AG04449 (cell line): ENCODE measurements at regions not wholly inside any gene's neighbourhood (a gene's known extent, or its start where the extent isn't known, plus 50 kb on each side); places are given as distances from the start of the nearest gene placed in this dataset.

Source experiments
- CTCF ChIA-PET: fragments of 350-600 bp; formaldehyde crosslinking; extraction: SDS; loops from one replicate; lab custom pipeline; 2021; ENCODE audit warnings: antibody characterized with exemption; lab: Yijun Ruan, JAX
- POLR2A ChIA-PET: fragments of 400-600, 350-600 bp; formaldehyde crosslinking; extraction: SDS; loops from one replicate; lab custom pipeline; 2020; ENCODE audit warnings: antibody characterized with exemption, inconsistent platforms; lab: Yijun Ruan, JAX
- DNase-seq: peaks from one replicate; pipeline ENCODE4 v3.0.0-alpha.2; 2010; ENCODE audit warnings: low read depth, low spot score
- H3K4me3 ChIP-seq: 2 replicates; pipeline ENCODE4 v1.5.1; 2011; ENCODE audit warnings: low read depth, mild to moderate bottlenecking, control low read depth, low read length
- TF ChIP-seq, protein P1 (sequence below): IDR thresholded peaks from one replicate; pipeline ENCODE4 v1.5.1; 2011; ENCODE audit warnings: mild to moderate bottlenecking, moderate library complexity, low read length, control low read depth, inconsistent platforms; ENCODE audit not compliant: insufficient read depth; ENCODE audit errors: missing control alignments

DNA sequence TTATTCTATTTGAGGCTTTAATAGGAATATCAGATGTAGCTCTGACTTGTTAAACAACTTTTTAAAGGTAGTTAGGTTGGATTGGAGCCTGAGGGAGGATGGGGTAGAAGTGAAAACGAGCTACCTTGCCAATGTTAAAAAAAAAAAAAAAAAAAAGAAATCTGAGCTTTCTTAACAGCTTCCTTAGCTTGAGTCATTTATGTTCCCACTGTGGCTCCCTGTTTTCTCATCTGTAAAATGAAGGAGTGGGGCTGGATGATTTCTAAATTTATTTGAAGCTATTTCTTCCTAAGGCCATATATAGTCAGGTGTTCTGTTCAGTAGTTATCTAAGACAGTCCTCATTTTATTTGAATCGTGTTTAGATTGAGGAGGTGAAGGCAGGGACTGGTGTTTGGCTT, 105.7 kb downstream of the EDEM1 start:
- POLR2A ChIA-PET = no interaction called here
- CTCF ChIA-PET = interaction anchor here (0.8 to 1.2 kb wide), 3 partner anchors 8 to 172 kb away, joined by 3 to 4 read pairs (median 3); no protein-coding TSS in a partner anchor
- no peak overlapping the region for H3K4me3 ChIP-seq
- no peak for DNase-seq
- TF ChIP-seq, protein P1, sequence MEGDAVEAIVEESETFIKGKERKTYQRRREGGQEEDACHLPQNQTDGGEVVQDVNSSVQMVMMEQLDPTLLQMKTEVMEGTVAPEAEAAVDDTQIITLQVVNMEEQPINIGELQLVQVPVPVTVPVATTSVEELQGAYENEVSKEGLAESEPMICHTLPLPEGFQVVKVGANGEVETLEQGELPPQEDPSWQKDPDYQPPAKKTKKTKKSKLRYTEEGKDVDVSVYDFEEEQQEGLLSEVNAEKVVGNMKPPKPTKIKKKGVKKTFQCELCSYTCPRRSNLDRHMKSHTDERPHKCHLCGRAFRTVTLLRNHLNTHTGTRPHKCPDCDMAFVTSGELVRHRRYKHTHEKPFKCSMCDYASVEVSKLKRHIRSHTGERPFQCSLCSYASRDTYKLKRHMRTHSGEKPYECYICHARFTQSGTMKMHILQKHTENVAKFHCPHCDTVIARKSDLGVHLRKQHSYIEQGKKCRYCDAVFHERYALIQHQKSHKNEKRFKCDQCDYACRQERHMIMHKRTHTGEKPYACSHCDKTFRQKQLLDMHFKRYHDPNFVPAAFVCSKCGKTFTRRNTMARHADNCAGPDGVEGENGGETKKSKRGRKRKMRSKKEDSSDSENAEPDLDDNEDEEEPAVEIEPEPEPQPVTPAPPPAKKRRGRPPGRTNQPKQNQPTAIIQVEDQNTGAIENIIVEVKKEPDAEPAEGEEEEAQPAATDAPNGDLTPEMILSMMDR = no peak

DNA sequence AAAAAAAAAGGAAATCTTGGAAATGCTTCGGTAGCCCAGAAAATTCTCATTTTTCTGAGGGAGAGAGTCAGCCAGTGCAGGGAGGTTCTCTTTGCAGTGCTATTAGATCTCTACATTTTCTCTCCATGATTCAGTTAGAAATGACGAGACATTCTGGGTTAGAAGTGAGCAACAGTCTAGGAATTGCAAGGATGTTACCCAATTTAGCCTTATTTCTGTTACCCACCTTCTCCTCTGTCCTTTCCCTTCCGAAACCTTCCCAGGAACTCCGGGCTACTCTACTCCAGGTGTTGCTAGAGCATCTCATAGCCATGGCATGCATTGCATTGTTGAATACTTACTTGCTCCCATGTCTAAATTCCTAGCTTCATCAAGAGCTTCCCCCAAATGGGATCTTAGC, 106.8 kb downstream of the EDEM1 start:
- DNase-seq = peak; percentile 46
- CTCF ChIA-PET = interaction anchor here (1.0 kb wide), 1 partner anchor 9 kb away, joined by 4 read pairs; no protein-coding TSS in a partner anchor
- POLR2A ChIA-PET = no interaction called here
- no peak overlapping the region for H3K4me3 ChIP-seq
- TF ChIP-seq, protein P1 = no peak

DNA sequence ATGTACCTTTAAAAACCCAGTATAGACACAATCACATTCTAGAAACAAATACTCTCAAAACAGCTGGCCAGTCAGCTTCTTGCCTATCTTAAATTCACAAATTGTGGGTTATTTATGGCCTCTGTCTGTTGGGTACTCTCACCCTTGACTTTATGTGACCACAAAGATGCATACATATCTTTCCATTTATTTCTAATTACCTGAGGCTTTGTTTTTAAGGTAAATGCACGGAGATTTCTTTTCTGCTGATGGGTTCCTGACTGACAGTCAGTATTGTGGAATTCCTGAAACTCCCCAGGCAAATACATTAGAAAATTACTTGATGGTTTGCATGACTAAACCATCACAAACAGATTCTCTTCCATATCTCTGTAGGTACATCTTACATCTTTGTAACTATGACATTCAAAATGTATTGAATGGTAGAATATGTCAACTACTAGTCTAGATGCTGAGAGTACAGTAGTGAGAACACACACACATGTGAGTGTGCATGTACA, 107.7 kb downstream of the EDEM1 start:
- POLR2A ChIA-PET = no interaction called here
- CTCF ChIA-PET = interaction anchor here (1.0 kb wide), 2 partner anchors 8 to 68 kb away, joined by 4 read pairs; no protein-coding TSS in a partner anchor
- H3K4me3 ChIP-seq = no peak overlapping the region
- no peak for DNase-seq
- TF ChIP-seq, protein P1 = no peak

DNA sequence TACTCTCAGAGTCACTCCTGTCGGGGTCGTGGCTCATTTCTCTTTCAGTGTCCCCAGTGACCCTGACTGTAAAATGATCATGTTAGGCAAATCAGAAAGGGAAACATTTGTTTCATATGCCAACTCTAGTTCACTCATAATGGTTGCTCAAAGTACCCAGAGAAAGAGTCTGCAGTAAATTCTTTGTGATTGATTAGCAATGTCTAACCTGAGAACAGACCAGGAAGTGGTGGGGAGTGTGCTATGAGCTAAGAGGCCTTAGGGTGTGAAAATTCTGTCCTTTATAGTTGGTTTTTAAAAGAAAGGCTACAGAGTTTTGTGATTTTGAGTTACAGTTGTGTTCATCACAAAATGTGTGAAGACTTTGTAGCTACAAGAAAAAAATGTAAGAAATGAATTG, 108.9 kb downstream of the EDEM1 start:
- TF ChIP-seq, protein P1 = no peak

DNA sequence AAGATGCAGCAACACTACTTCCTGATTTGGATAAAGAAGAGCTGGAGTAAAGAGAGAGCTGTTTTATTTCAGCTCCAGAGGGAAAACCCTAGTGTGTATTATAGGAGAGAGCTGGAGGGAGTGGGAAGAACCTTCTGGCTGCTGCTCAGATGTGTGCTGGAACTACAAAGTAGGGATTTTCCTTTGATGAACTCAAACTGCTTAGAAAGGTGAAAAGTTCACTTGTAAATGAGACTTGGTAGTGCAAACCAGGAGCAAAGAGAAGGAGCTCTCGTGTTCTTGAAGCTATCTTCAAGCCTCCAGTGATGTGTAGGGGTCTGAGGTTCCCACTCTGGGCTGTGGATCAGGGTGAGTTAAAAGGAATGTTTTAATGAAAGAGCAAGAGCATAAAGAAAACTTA, 110.4 kb downstream of the EDEM1 start:
- CTCF ChIA-PET = interaction anchor here (0.7 to 1.9 kb wide), 3 partner anchors 30 to 71 kb away, joined by 3 to 7 read pairs (median 4); no protein-coding TSS in a partner anchor
- TF ChIP-seq, protein P1 = no peak
- no peak for DNase-seq
- POLR2A ChIA-PET = no interaction called here
- H3K4me3 ChIP-seq = no peak overlapping the region

More for the DNA sequence above, 108.9 kb downstream of the EDEM1 start:
- no peak overlapping the region for H3K4me3 ChIP-seq
- no peak for DNase-seq
- CTCF ChIA-PET = interaction anchor here (2.0 kb wide), 1 partner anchor 10 kb away, joined by 7 read pairs; no protein-coding TSS in a partner anchor
- POLR2A ChIA-PET = interaction anchor here (0.6 kb wide), 1 partner anchor 84 kb away, joined by 3 read pairs; no protein-coding TSS in a partner anchor

DNA sequence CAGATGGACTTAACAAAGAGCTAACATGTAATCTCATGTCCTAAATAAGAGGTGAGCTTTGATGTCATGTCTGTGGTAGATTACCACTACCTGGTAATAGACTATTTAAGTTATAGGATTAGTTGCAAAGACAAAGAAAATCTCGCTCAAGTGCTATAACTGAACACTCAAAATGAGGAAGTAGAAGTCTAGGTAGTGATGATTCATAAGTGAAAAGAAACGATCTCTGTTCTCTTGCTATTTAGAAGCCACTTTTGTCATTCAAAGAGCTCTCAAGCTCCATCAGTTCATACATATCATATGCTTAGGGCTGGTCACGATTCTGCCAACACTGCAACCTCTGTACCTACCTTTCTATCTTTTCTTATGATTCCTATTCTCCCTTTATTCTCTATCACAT, 110.9 kb downstream of the EDEM1 start:
- TF ChIP-seq, protein P1 = no peak
- CTCF ChIA-PET = interaction anchor here (1.9 kb wide), 2 partner anchors 66 to 71 kb away, joined by 4 to 7 read pairs; no protein-coding TSS in a partner anchor
- POLR2A ChIA-PET = no interaction called here
- DNase-seq = no peak
- H3K4me3 ChIP-seq = no peak overlapping the region
